HG02885 (cell line): ENCODE measurements at regions not wholly inside any gene's neighbourhood (a gene's known extent, or its start where the extent isn't known, plus 50 kb on each side); places are given as distances from the start of the nearest gene placed in this dataset.
"Not testable (repeated sequence)": the region's sequence is repeated elsewhere in the genome, so short reads cannot be mapped to it uniquely, and the experiment has no call there.

Source experiments
- ATAC-seq: cut with Tn5 transposase; IDR thresholded peaks from one replicate; pipeline ENCODE4 v1.9.1; 2021; ENCODE audit warnings: mild to moderate bottlenecking; ENCODE audit not compliant: unreplicated experiment, poor library complexity

- no peak for ATAC-seq
Measured at GRCh38 chr4:77220828-77221613, 64.0 kb downstream of the CCNG2 start.

GRCh38 chr4:77225022-77225421 lies 68.0 kb downstream of the CCNG2 start:
- ATAC-seq: no peak

GRCh38 chr4:77226939-77227705 lies 70.1 kb downstream of the CCNG2 start:
- no peak for ATAC-seq

- ATAC-seq: no peak
Measured at GRCh38 chr4:77229433-77229832, 72.4 kb downstream of the CCNG2 start.

- ATAC-seq: no peak
Measured at GRCh38 chr4:77232653-77233052, 75.6 kb downstream of the CCNG2 start.

- peak; percentile 78 for ATAC-seq
Measured at GRCh38 chr4:77235289-77235854, 78.4 kb downstream of the CCNG2 start.

GRCh38 chr4:77236806-77237205 lies 79.8 kb downstream of the CCNG2 start:
- no peak for ATAC-seq

- ATAC-seq: peak; percentile 81
Measured at GRCh38 chr4:77240469-77241066, 83.6 kb downstream of the CCNG2 start.

GRCh38 chr4:77248805-77249204 lies 91.8 kb downstream of the CCNG2 start:
- no peak for ATAC-seq

- no peak for ATAC-seq
Measured at GRCh38 chr4:77251751-77252150, 94.7 kb downstream of the CCNG2 start.

- ATAC-seq: no peak
Measured at GRCh38 chr4:77263247-77263646, 106.2 kb downstream of the CCNG2 start.

GRCh38 chr4:77263976-77264375 lies 107.0 kb downstream of the CCNG2 start:
- ATAC-seq: not testable (repeated sequence)

- ATAC-seq: no peak
Measured at GRCh38 chr4:77264826-77265225, 107.8 kb downstream of the CCNG2 start.

- ATAC-seq: no peak
Measured at GRCh38 chr4:77268108-77268507, 111.1 kb downstream of the CCNG2 start.

GRCh38 chr4:77269505-77269904 lies 112.5 kb downstream of the CCNG2 start:
- no peak for ATAC-seq

- ATAC-seq: no peak
Measured at GRCh38 chr4:77273412-77273811, 116.4 kb downstream of the CCNG2 start.

- ATAC-seq: not testable (repeated sequence)
Measured at GRCh38 chr4:77279114-77279513, 122.1 kb downstream of the CCNG2 start.

GRCh38 chr4:77282305-77282704 lies 125.3 kb downstream of the CCNG2 start:
- ATAC-seq: no peak

- no peak for ATAC-seq
Measured at GRCh38 chr4:77284036-77284435, 127.0 kb downstream of the CCNG2 start.

- ATAC-seq: no peak
Measured at GRCh38 chr4:77286906-77287305, 129.9 kb downstream of the CCNG2 start.

- ATAC-seq: no peak
Measured at GRCh38 chr4:77293426-77293825, 136.4 kb downstream of the CCNG2 start.
